HG02588 (cell line): ENCODE measurements at regions not wholly inside any gene's neighbourhood (a gene's known extent, or its start where the extent isn't known, plus 50 kb on each side); places are given as distances from the start of the nearest gene placed in this dataset.
"Not testable (repeated sequence)": the region's sequence is repeated elsewhere in the genome, so short reads cannot be mapped to it uniquely, and the experiment has no call there.

Experiments used
- ATAC-seq: cut with Tn5 transposase; IDR thresholded peaks from one replicate; pipeline ENCODE4 v1.9.1; 2021; ENCODE audit warnings: mild to moderate bottlenecking, moderate library complexity; ENCODE audit not compliant: unreplicated experiment

DNA sequence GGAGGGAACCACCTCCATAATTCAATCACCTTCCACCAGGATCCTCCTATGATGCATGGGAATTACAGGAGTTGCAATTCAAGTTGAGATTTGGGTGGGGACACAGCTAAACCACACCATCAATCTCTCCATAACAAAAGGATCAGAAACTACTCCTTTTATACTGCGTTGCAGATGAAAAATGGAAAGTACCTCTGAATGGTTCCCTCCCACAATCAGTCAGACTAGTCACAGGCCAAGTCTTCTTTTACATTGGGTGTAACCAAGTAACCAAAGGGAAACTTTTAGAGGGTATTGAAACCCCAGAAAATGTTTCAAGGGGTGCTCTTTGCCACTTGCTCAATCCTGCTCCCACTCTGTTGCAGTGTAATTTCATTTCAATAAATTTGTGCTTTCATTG lies 504.3 kb upstream of the CNTN3 start:
- no peak for ATAC-seq

- ATAC-seq: no peak
Observed at GRCh38 chr3:75126556-75126955, 512.1 kb upstream of the CNTN3 start.

- no peak for ATAC-seq
Observed at GRCh38 chr3:75129101-75129500, 514.6 kb upstream of the CNTN3 start.

- ATAC-seq: no peak
Observed at GRCh38 chr3:75136100-75136897, 521.8 kb upstream of the CNTN3 start.

- ATAC-seq: no peak
Observed at GRCh38 chr3:75138345-75138744, 523.9 kb upstream of the CNTN3 start.

DNA sequence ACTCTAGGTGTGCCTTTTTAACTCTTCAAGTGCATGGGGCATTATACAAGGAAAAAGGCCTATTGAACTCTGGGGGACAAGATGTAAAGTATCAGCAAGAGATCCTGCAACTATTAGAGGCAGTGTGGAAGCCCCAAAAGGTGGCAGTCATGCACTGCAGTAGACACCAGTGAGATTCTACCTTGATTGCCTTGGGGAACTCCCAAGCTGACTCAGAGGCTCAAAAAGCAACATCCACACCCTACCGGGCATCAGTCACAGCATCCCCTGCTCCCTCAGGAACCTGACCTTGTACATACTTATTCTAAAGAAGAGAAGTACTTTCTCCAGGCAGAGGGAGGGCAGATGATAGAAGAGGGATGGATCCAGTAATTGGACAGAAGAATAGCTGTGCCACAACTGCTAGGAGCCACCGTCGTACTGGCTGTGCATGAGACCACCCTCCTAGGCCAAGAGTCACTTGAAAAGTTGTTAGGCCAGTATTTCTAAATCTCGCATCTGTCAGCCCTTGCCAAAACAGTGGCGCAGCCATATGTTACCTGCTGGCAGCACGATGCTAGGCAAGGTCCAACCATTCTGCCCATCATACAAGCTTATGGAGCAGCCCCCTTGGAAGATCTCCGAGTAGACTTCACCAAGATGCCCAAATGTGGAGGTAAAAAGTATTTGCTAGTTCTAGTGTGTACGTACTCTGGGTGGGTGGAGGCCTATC lies 523.1 kb upstream of the FRG2C start:
- no peak for ATAC-seq

GRCh38 chr3:75144406-75144805 lies 519.7 kb upstream of the FRG2C start:
- no peak for ATAC-seq

- ATAC-seq: no peak
Observed at GRCh38 chr3:75171630-75172230, 492.4 kb upstream of the FRG2C start.

DNA sequence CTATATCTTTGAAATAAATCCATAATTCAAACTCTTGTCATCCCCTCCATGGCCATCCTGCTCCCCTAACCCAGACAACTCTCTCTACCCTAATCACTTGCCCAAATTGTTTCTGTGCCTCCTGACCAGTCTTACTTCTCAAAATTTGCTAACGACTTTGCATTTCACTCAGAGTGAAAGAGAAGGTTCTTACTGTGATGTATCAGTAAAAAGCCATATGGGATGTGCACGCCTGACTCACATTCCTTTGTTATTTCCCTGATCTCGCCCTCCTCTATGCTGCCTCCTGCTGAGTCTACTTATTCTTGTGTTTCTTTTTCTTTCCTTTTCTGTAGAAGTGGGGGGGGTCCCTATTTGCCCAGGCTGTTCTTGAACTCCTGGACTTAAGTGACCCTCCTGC lies 487.2 kb upstream of the FRG2C start:
- ATAC-seq: no peak

DNA sequence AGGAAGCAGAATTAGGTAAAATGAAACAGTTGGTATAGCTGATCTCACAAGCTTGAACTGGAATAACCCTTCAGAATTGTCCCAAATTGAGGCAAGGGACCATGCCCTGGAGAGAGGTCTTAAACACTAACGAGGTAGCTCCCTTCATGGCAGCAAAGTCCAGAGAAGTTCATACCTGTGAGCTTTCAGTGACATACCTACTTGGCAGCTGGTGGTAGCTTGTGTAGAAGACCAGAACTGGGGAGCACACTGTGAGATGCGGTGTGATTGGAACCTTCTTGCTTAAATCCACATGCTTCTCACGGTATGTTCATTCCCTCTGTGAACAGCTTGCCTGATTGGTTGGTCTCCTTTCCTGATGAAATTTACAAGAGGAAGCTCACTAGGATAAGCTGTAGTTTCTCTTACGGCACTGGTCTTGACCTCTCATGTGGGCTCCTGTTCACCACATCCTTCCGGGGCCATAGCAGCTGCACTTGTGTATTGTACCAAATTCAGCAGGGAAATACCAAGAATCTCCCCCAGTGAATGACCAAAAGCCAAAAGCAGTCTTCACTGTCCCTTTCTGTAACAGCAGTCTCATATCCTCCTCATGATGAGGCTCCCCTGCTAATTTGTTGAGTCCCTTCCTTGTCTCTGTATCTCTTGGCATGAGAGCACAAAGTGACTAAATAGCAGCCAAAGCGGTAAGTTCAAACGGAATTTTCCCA lies 483.7 kb upstream of the FRG2C start:
- peak; percentile 41 for ATAC-seq

DNA sequence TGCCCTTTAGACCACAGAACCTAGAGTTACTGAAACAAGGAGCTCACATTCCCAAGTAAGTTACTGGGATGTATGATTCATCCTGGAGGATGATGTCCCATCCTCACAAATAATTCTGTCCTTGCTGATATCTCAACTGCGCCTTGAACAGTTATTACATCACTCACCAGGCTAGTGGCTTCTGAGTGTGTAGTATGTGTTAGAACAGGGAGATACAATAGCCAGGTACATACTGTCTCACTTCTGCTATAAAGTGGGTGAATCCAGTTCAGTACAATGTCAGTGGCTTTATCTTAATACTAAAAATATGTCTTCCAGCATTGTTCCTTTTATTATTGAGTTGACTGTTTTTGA lies 483.2 kb upstream of the FRG2C start:
- no peak for ATAC-seq

- no peak for ATAC-seq
Observed at GRCh38 chr3:75188962-75189361, 475.2 kb upstream of the FRG2C start.

- ATAC-seq: peak; percentile 71
Observed at GRCh38 chr3:75192146-75192616, 471.9 kb upstream of the FRG2C start.

GRCh38 chr3:75193797-75194196 lies 470.3 kb upstream of the FRG2C start:
- no peak for ATAC-seq

DNA sequence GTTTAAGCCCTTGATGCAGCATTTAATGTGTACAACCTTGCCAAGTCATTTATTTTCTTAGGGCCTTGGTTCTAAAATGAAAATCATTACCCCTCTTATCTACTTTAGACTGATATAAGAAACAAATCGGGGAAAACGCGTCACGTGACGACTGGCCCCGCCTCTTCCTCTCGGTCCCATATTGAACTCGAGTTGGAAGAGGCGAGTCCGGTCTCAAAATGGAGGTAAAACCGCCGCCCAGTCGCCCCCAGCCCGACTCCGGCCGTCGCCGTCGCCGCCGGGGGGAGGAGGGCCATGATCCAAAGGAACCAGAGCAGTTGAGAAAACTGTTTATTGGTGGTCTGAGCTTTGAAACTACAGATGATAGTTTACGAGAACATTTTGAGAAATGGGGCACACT lies 449.8 kb upstream of the FRG2C start:
- ATAC-seq: not testable (repeated sequence)

DNA sequence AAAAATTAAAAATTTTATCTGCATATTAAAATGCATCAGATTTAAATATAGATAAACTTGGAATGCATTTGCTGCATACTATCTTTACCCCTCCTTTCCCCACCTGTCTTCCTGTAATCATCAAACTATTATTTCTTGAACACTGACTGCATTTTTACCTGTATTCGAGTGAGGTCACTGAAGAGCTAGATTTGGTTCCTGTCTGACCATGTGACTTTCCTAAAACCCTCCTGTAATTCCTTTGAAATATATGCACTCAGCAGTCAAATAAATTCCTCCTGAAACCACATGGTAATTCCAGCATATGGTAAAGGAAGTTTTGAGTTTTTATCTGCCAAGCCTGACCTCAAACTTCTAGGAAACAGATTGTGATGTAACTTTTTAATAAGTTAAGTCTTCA lies 445.6 kb upstream of the FRG2C start:
- no peak for ATAC-seq

DNA sequence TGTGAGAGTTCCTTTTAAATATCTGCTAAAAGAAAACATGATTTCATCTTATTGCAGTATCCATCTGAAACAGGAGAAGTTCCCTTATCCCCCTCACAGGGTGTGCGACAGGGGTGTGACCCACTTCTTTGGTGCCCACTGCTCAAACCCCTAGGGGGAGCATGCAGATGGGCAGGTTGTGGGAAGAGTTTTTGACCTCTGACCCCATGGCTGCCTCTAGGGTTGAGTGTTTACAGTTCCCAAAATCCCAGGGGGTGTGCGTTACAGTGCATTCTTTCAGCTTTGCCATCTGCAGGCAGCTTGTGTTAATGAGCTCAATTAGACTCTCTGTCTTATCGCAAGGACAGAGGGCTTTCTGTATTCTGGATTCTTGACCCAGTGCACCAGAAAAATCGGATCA lies 443.2 kb upstream of the FRG2C start:
- no peak for ATAC-seq

DNA sequence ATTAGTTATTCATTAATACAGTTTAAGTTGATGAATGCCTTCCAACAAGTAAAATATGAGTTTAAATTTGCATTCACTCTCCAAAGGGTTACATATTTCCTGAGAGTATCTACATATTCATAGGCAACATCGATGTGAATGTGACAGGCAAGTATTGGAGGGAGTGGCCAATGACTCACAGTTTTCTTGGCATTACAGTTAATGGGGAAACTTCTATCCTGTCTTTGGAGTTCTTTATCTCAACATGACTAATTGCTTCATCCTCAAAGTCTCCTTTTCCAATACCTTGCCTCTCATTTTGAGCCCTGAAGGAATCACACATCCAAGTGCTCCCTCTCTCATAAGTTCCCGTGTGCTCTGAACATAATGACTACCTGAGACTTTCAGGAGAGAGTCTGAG lies 439.7 kb upstream of the FRG2C start:
- ATAC-seq: no peak

- ATAC-seq: no peak
Observed at GRCh38 chr3:75232216-75232615, 431.9 kb upstream of the FRG2C start.

DNA sequence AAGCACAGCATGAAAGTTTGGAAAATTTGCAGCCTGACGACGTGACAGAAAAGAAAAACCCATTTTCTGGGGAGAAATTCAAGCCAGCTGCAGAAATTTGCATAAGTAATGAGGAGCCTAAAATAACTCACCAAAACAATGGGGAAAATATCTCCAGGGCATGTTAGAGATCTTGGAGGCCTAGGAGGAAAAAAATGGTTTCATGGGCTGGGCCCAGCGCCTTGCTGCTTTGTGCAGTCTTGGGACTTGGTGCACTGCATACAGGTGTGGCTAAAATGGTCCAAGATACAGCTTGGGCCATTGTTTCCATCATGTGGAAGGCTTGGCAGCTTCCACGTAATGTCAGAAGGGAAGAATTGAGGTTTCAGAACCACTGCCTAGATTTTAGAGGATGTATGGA lies 428.5 kb upstream of the FRG2C start:
- ATAC-seq: no peak

DNA sequence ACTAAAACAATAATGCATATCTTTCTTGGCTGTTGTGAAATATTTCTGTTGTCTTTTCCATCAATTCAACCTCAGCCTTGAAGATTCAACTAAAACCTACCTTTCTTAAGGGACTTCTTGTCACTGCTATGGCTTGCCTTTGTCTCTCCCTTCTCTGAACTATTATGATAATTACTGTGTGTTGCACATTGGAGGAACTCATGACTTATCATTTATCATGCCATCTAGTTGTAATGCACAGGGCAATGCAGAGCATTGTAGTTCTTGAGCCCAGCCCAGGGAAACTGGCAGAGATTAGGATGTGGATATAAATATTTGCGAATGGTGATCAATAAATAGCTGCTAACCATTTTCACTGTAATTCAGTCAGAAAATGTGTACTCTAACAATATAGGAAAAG lies 427.1 kb upstream of the FRG2C start:
- ATAC-seq: no peak
